ENCODE measurements at regions not wholly inside any gene's neighbourhood (a gene's known extent, or its start where the extent isn't known, plus 50 kb on each side); places are given as distances from the start of the nearest gene placed in this dataset.
"Not testable (repeated sequence)": the region's sequence is repeated elsewhere in the genome, so short reads cannot be mapped to it uniquely, and the experiment has no call there.

GRCh38 chr2:237000481-237000880 lies 85.2 kb upstream of the COPS8 start:
- ChIA-PET POLR2A (ENCODE audit: low non-redundant PET) (no interaction called here), CTCF (no interaction called here)
- TF ChIP-seq CTCF (conservative IDR thresholded peaks at IDR 0.05; ENCODE audit: low read depth), result no peak
- DNase-seq (ENCODE audit: low spot score), result no peak
- H3K27ac ChIP-seq, result no peak overlapping the region

- DNase-seq (ENCODE audit: low spot score); POLR2A ChIA-PET (ENCODE audit: low non-redundant PET); CTCF ChIA-PET; H3K27ac ChIP-seq: not testable (repeated sequence)
Observed at GRCh38 chr2:237005341-237005740, 80.3 kb upstream of the COPS8 start.

GRCh38 chr2:237011206-237011795 lies 74.4 kb upstream of the COPS8 start:
- ChIA-PET POLR2A (ENCODE audit: low non-redundant PET) (no interaction called here), CTCF (no interaction called here)

GRCh38 chr2:237012004-237012403 lies 73.7 kb upstream of the COPS8 start:
- ChIA-PET CTCF (no interaction called here), POLR2A (ENCODE audit: low non-redundant PET) (no interaction called here)
- DNase-seq (ENCODE audit: low spot score), result no peak
- no peak for TF ChIP-seq CTCF (conservative IDR thresholded peaks at IDR 0.05; ENCODE audit: low read depth)
- H3K27ac ChIP-seq, result no peak overlapping the region

More at GRCh38 chr2:237011206-237011795, 74.4 kb upstream of the COPS8 start:
- DNase-seq (ENCODE audit: low spot score), result no peak
- no peak overlapping the region for H3K27ac ChIP-seq
- no peak for TF ChIP-seq CTCF (conservative IDR thresholded peaks at IDR 0.05; ENCODE audit: low read depth)

- TF ChIP-seq CTCF (conservative IDR thresholded peaks at IDR 0.05; ENCODE audit: low read depth), result no peak
- ChIA-PET CTCF (no interaction called here), POLR2A (ENCODE audit: low non-redundant PET) (no interaction called here)
- DNase-seq (ENCODE audit: low spot score), result no peak
- H3K27ac ChIP-seq, result no peak overlapping the region
Observed at GRCh38 chr2:237012577-237013267, 73.0 kb upstream of the COPS8 start.

- ChIA-PET POLR2A (ENCODE audit: low non-redundant PET) (no interaction called here), CTCF (interaction anchor here (0.6 to 1.0 kb wide), 2 partner anchors 11 to 1080 kb away, joined by 3 read pairs; no protein-coding TSS in a partner anchor)
- no peak overlapping the region for H3K27ac ChIP-seq
- DNase-seq (ENCODE audit: low spot score), result no peak
- TF ChIP-seq CTCF (conservative IDR thresholded peaks at IDR 0.05; ENCODE audit: low read depth), result no peak
Observed at GRCh38 chr2:237016121-237016915, 69.4 kb upstream of the COPS8 start.

GRCh38 chr2:237020090-237020489 lies 65.6 kb upstream of the COPS8 start:
- H3K27ac ChIP-seq, result no peak overlapping the region
- ChIA-PET CTCF (no interaction called here), POLR2A (ENCODE audit: low non-redundant PET) (no interaction called here)
- no peak for TF ChIP-seq CTCF (conservative IDR thresholded peaks at IDR 0.05; ENCODE audit: low read depth)
- no peak for DNase-seq (ENCODE audit: low spot score)
